ENCODE measurements at regions not wholly inside any gene's neighbourhood (a gene's known extent, or its start where the extent isn't known, plus 50 kb on each side); places are given as distances from the start of the nearest gene placed in this dataset.
A peak's percentile ranks its signal among the peaks of the same experiment; 100 is the strongest.

DNA sequence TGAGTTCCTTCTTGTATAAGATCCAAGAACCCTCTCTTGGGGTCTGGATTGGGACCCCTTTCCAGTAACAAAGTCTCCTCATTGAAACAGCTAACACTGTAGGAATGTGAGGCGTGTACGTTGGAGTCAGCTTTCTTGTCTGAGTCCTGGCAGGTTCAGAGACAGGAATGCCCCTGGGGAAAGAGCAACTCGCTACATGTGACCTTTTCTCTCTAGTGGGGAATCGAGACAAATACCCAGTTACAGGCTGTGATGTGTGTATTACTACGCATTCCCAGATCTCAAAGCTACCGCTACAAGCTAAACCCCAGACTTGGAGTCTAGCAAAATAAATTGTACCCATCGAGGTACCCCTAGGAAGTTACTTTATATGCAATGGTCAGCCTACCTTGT is 85.6 kb upstream of the FRMD4A start:
- Mint-ChIP-seq H3K27me3 (ENCODE audit: low read depth) (no peaks in the 10 kb centered on the region; the same call in 1 of the 2 replicates), H3K9me3 (no peaks in the 10 kb centered on the region; the same call in 1 of the 2 replicates), H3K27ac (0 out of 2 replicates have a peak overlapping the region, but pooled peaks have one; percentile 7), H3K4me3 (no peak overlapping the region), H3K36me3 (no peaks in the 10 kb centered on the region), H3K4me1 (peaks cover 41% of the 10 kb centered on the region)
- no peak for DNase-seq (ENCODE audit: low spot score)
- ChIA-PET CTCF (no interaction called here), POLR2A (no interaction called here)
- peak; percentile 64 for ATAC-seq
- TF ChIP-seq JUN (CRISPR knock-in tag; IDR thresholded peaks at IDR 0.05): no peak
- TF ChIP-seq, protein P1, sequence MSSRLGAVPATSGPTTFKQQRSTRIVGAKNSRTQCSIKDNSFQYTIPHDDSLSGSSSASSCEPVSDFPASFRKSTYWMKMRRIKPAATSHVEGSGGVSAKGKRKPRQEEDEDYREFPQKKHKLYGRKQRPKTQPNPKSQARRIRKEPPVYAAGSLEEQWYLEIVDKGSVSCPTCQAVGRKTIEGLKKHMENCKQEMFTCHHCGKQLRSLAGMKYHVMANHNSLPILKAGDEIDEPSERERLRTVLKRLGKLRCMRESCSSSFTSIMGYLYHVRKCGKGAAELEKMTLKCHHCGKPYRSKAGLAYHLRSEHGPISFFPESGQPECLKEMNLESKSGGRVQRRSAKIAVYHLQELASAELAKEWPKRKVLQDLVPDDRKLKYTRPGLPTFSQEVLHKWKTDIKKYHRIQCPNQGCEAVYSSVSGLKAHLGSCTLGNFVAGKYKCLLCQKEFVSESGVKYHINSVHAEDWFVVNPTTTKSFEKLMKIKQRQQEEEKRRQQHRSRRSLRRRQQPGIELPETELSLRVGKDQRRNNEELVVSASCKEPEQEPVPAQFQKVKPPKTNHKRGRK (CRISPR knock-in tag; IDR thresholded peaks at IDR 0.05; ENCODE audit: borderline replicate concordance): no peak
- no peak for TF ChIP-seq CREM (CRISPR knock-in tag; IDR thresholded peaks at IDR 0.05)
- no peak for TF ChIP-seq JAZF1 (CRISPR knock-in tag; IDR thresholded peaks at IDR 0.05)
- TF ChIP-seq ZNF121 (CRISPR knock-in tag; IDR thresholded peaks at IDR 0.05): no peak
- TF ChIP-seq NR1H2 (CRISPR knock-in tag; IDR thresholded peaks at IDR 0.05): no peak
- TF ChIP-seq, protein P2, sequence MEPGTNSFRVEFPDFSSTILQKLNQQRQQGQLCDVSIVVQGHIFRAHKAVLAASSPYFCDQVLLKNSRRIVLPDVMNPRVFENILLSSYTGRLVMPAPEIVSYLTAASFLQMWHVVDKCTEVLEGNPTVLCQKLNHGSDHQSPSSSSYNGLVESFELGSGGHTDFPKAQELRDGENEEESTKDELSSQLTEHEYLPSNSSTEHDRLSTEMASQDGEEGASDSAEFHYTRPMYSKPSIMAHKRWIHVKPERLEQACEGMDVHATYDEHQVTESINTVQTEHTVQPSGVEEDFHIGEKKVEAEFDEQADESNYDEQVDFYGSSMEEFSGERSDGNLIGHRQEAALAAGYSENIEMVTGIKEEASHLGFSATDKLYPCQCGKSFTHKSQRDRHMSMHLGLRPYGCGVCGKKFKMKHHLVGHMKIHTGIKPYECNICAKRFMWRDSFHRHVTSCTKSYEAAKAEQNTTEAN (CRISPR knock-in tag; IDR thresholded peaks at IDR 0.05): no peak
- TF ChIP-seq, protein P3, sequence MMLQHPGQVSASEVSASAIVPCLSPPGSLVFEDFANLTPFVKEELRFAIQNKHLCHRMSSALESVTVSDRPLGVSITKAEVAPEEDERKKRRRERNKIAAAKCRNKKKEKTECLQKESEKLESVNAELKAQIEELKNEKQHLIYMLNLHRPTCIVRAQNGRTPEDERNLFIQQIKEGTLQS (CRISPR knock-in tag; conservative IDR thresholded peaks at IDR 0.05): no peak
- TF ChIP-seq, protein P4, sequence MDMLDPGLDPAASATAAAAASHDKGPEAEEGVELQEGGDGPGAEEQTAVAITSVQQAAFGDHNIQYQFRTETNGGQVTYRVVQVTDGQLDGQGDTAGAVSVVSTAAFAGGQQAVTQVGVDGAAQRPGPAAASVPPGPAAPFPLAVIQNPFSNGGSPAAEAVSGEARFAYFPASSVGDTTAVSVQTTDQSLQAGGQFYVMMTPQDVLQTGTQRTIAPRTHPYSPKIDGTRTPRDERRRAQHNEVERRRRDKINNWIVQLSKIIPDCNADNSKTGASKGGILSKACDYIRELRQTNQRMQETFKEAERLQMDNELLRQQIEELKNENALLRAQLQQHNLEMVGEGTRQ (CRISPR knock-in tag; IDR thresholded peaks at IDR 0.05): no peak
- TF ChIP-seq, protein P5, sequence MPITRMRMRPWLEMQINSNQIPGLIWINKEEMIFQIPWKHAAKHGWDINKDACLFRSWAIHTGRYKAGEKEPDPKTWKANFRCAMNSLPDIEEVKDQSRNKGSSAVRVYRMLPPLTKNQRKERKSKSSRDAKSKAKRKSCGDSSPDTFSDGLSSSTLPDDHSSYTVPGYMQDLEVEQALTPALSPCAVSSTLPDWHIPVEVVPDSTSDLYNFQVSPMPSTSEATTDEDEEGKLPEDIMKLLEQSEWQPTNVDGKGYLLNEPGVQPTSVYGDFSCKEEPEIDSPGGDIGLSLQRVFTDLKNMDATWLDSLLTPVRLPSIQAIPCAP (CRISPR knock-in tag; IDR thresholded peaks at IDR 0.05): no peak
- no peak for TF ChIP-seq SMAD4 (CRISPR knock-in tag; IDR thresholded peaks at IDR 0.05)
- TF ChIP-seq, protein P6, sequence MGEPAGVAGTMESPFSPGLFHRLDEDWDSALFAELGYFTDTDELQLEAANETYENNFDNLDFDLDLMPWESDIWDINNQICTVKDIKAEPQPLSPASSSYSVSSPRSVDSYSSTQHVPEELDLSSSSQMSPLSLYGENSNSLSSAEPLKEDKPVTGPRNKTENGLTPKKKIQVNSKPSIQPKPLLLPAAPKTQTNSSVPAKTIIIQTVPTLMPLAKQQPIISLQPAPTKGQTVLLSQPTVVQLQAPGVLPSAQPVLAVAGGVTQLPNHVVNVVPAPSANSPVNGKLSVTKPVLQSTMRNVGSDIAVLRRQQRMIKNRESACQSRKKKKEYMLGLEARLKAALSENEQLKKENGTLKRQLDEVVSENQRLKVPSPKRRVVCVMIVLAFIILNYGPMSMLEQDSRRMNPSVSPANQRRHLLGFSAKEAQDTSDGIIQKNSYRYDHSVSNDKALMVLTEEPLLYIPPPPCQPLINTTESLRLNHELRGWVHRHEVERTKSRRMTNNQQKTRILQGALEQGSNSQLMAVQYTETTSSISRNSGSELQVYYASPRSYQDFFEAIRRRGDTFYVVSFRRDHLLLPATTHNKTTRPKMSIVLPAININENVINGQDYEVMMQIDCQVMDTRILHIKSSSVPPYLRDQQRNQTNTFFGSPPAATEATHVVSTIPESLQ (CRISPR knock-in tag; IDR thresholded peaks at IDR 0.05): no peak
- TF ChIP-seq, protein P7, sequence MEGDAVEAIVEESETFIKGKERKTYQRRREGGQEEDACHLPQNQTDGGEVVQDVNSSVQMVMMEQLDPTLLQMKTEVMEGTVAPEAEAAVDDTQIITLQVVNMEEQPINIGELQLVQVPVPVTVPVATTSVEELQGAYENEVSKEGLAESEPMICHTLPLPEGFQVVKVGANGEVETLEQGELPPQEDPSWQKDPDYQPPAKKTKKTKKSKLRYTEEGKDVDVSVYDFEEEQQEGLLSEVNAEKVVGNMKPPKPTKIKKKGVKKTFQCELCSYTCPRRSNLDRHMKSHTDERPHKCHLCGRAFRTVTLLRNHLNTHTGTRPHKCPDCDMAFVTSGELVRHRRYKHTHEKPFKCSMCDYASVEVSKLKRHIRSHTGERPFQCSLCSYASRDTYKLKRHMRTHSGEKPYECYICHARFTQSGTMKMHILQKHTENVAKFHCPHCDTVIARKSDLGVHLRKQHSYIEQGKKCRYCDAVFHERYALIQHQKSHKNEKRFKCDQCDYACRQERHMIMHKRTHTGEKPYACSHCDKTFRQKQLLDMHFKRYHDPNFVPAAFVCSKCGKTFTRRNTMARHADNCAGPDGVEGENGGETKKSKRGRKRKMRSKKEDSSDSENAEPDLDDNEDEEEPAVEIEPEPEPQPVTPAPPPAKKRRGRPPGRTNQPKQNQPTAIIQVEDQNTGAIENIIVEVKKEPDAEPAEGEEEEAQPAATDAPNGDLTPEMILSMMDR (IDR thresholded peaks at IDR 0.05): no peak
- no peak for TF ChIP-seq GRHL2 (CRISPR knock-in tag; IDR thresholded peaks at IDR 0.05; ENCODE audit: insufficient replicate concordance, severe bottlenecking)

DNA sequence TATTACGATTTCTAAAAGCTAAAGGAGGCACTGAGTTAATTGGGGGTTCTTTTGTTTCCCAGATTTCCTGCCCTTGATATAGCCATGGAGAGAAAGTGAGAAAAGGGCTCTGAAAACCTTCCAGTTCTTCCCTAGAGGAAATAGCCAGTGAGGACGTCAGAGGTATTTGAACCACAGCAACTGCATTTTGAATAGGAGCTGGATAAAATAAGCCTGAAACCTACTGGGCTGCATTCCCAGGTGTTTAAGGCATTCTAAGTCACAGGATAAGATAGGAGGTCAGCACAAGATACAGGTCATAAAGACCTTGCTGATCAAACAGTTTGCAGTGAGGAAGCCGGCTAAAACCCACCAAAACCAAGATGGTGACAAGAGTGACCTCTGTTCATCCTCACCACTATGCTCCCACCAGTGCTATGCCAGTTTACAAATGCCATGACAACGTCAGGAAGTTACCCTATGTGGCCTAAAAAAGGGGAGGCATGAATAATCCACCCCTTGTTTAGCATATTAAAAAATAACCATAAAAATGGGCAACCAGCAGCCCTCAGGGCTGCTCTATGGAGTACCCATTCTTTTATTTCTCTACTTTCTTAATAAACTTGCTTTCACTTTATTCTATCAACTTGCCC is 85.1 kb upstream of the FRMD4A start:
- no peak for DNase-seq (ENCODE audit: low spot score)
- CTCF ChIA-PET: no interaction called here
- no peaks in the 10 kb centered on the region; the same call in 1 of the 2 replicates for H3K27me3 Mint-ChIP-seq (ENCODE audit: low read depth)
- POLR2A ChIA-PET: no interaction called here
- no peak overlapping the region for H3K4me3 Mint-ChIP-seq
- ATAC-seq: no peak
- H3K27ac Mint-ChIP-seq: no peak overlapping the region
- no peaks in the 10 kb centered on the region for H3K36me3 Mint-ChIP-seq
- TF ChIP-seq, protein P8, sequence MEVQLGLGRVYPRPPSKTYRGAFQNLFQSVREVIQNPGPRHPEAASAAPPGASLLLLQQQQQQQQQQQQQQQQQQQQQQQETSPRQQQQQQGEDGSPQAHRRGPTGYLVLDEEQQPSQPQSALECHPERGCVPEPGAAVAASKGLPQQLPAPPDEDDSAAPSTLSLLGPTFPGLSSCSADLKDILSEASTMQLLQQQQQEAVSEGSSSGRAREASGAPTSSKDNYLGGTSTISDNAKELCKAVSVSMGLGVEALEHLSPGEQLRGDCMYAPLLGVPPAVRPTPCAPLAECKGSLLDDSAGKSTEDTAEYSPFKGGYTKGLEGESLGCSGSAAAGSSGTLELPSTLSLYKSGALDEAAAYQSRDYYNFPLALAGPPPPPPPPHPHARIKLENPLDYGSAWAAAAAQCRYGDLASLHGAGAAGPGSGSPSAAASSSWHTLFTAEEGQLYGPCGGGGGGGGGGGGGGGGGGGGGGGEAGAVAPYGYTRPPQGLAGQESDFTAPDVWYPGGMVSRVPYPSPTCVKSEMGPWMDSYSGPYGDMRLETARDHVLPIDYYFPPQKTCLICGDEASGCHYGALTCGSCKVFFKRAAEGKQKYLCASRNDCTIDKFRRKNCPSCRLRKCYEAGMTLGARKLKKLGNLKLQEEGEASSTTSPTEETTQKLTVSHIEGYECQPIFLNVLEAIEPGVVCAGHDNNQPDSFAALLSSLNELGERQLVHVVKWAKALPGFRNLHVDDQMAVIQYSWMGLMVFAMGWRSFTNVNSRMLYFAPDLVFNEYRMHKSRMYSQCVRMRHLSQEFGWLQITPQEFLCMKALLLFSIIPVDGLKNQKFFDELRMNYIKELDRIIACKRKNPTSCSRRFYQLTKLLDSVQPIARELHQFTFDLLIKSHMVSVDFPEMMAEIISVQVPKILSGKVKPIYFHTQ (CRISPR knock-in tag; IDR thresholded peaks at IDR 0.05): no peak
- H3K9me3 Mint-ChIP-seq: no peaks in the 10 kb centered on the region; the same call in 1 of the 2 replicates
- H3K4me1 Mint-ChIP-seq: peaks cover 41% of the 10 kb centered on the region

Measured in WTC11 (cell line).